GM12873 (cell line): ENCODE measurements at regions not wholly inside any gene's neighbourhood (a gene's known extent, or its start where the extent isn't known, plus 50 kb on each side); places are given as distances from the start of the nearest gene placed in this dataset.

Experiments
- TF ChIP-seq, protein P1 (sequence below): IDR thresholded peaks from 2 replicates; pipeline ENCODE4 v1.5.1; 2012; ENCODE audit warnings: low read depth, mild to moderate bottlenecking, moderate library complexity, low read length, control low read depth; ENCODE audit not compliant: insufficient read depth; ENCODE audit errors: missing control alignments

DNA sequence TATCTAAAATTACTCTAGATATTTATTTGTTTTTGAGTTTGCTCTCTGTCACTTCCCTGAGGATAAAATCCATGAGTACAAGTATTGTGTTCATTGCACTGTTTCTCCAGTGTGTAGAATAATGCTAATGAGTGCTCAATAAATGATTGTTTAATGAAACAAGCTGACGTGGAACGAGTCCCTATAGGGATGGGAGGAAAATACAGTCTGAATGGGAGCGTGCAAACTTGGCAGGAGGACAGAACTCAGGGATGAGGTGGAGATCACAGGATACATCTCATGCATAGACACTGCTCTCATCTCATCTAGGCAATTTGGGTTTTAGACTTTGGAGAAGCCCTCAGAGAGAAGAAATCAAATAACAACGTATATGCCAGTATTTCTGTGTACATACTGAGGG, 58.4 kb upstream of the ZC3H12C start:
- TF ChIP-seq, protein P1, sequence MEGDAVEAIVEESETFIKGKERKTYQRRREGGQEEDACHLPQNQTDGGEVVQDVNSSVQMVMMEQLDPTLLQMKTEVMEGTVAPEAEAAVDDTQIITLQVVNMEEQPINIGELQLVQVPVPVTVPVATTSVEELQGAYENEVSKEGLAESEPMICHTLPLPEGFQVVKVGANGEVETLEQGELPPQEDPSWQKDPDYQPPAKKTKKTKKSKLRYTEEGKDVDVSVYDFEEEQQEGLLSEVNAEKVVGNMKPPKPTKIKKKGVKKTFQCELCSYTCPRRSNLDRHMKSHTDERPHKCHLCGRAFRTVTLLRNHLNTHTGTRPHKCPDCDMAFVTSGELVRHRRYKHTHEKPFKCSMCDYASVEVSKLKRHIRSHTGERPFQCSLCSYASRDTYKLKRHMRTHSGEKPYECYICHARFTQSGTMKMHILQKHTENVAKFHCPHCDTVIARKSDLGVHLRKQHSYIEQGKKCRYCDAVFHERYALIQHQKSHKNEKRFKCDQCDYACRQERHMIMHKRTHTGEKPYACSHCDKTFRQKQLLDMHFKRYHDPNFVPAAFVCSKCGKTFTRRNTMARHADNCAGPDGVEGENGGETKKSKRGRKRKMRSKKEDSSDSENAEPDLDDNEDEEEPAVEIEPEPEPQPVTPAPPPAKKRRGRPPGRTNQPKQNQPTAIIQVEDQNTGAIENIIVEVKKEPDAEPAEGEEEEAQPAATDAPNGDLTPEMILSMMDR: no peak

DNA sequence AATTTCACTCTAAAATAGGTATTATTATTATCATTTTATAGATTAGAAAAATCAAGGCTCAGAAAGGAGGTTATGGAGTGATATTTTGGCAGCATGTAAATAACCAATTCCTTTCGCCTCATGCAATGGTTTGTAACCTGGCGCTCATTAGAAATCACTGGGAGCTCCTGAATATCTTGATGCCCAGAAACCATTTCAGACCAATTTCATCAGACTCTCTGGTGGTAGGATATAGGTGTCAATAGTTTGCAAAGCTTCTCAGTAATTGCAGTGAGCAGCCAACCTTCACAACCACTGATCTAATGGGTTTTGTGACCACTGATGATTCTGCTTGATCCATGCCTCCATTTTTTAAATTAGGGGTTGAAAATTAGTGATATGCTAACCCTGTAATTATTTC, 57.8 kb upstream of the ZC3H12C start:
- TF ChIP-seq, protein P1: no peak

DNA sequence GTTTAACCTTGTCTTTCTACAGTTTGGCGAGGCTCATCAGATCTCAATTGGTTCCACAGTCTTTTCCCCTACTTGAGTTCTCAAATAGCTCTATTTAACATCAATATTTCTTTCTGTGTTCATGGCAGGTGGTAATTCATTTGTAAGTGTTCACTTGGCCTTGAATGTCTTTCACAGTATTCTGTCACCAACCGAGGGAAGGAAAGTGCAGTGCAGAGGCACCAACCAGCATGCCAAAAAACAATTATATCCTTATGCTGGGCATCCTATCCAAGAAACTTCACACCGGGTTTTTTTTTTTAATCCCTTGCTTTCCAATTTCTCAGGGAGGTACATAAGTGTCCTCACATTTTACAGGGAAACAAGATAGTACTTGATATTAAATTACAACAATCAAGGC, 55.0 kb upstream of the ZC3H12C start:
- TF ChIP-seq, protein P1: no peak
